ENCODE measurements at regions not wholly inside any gene's neighbourhood (a gene's known extent, or its start where the extent isn't known, plus 50 kb on each side); places are given as distances from the start of the nearest gene placed in this dataset.

GRCh38 chr17:54282886-54283285 is 460.2 kb downstream of the KIF2B start:
- TF ChIP-seq CTCF (IDR thresholded peaks at IDR 0.05) = no peak
- TF ChIP-seq EZH2 (IDR thresholded peaks at IDR 0.05) = no peak
- TF ChIP-seq EZH2phosphoT487 (IDR thresholded peaks at IDR 0.05) = no peak

All from neural progenitor cell (in vitro differentiated cells).